ENCODE measurements at regions not wholly inside any gene's neighbourhood (a gene's known extent, or its start where the extent isn't known, plus 50 kb on each side); places are given as distances from the start of the nearest gene placed in this dataset.

- Histone ChIP-seq H3K9ac (ENCODE audit: extremely low read depth, insufficient read length, low read length) (no peak overlapping the region), H4K91ac (ENCODE audit: insufficient read length, low read depth, low read length) (no peak overlapping the region), H3K4me2 (ENCODE audit: insufficient read depth, insufficient read length, low read length) (no peak overlapping the region), H3K4ac (ENCODE audit: low read depth, low read length) (no peak overlapping the region), H3T11ph (ENCODE audit: low read length) (no peak overlapping the region), H2BK5ac (ENCODE audit: insufficient read length, low read length) (no peak overlapping the region), H2AFZ (ENCODE audit: low read length) (no peak overlapping the region), H2BK12ac (ENCODE audit: insufficient read length, low read depth, low read length) (no peak overlapping the region), H3K14ac (ENCODE audit: insufficient read depth, low read length) (no peak overlapping the region), H3K23me2 (ENCODE audit: insufficient read length, low read depth, low read length, poor library complexity, severe bottlenecking) (no peaks in the 10 kb centered on the region), H4K20me1 (ENCODE audit: control insufficient read depth, insufficient read depth, insufficient read length) (no peaks in the 10 kb centered on the region), H3K23ac (ENCODE audit: insufficient read length, low read depth, low read length) (no peak overlapping the region), H3K18ac (ENCODE audit: insufficient read length, low read depth, low read length) (no peak overlapping the region), H4K8ac (replicated peaks; ENCODE audit: insufficient read length, low read depth, low read length) (no peak overlapping the region), H3K9me3 (ENCODE audit: control insufficient read depth, low read depth, low read length) (no peaks in the 10 kb centered on the region), H3K79me1 (ENCODE audit: insufficient read depth, low read depth, low read length, poor library complexity, severe bottlenecking) (no peaks in the 10 kb centered on the region), H2AK5ac (ENCODE audit: insufficient read length, low read length) (no peak overlapping the region), H3K27ac (ENCODE audit: insufficient read length, low read depth, low read length) (no peak overlapping the region), H3K27me3 (ENCODE audit: insufficient read depth, low read length) (no peaks in the 10 kb centered on the region), H2BK20ac (ENCODE audit: low read depth, low read length, poor library complexity, severe bottlenecking) (no peak overlapping the region), H3K79me2 (ENCODE audit: insufficient read depth, low read length) (no peaks in the 10 kb centered on the region), H2BK120ac (ENCODE audit: low read depth, low read length, poor library complexity, severe bottlenecking) (no peak overlapping the region), H3K56ac (ENCODE audit: insufficient read length, low read depth, low read length) (no peak overlapping the region), H2BK15ac (ENCODE audit: low read depth, low read length) (no peak overlapping the region), H3K4me1 (ENCODE audit: insufficient read depth, low read length) (no peaks in the 10 kb centered on the region), H4K5ac (ENCODE audit: insufficient read length, low read depth, low read length) (no peak overlapping the region)
- Mint-ChIP-seq H3K27me3 (ENCODE audit: low read depth) (no peaks in the 10 kb centered on the region), H3K36me3 (ENCODE audit: insufficient read depth in 1 of 3, low read depth in 3 of 3) (peaks cover 4 to 13% (median 4%) of the 10 kb centered on the region in 3 experiments; a peak in 6 of 7 replicates), H3K9me3 (peaks cover 6 to 8% of the 10 kb centered on the region in 2 experiments; a peak in 4 of 5 replicates), H3K27ac (no peak overlapping the region), H3K4me1 (peaks cover 0 to 2% of the 10 kb centered on the region in 2 experiments; a peak in 1 of 4 replicates), H3K4me3 (no peak overlapping the region)
- TF ChIP-seq, protein P1, sequence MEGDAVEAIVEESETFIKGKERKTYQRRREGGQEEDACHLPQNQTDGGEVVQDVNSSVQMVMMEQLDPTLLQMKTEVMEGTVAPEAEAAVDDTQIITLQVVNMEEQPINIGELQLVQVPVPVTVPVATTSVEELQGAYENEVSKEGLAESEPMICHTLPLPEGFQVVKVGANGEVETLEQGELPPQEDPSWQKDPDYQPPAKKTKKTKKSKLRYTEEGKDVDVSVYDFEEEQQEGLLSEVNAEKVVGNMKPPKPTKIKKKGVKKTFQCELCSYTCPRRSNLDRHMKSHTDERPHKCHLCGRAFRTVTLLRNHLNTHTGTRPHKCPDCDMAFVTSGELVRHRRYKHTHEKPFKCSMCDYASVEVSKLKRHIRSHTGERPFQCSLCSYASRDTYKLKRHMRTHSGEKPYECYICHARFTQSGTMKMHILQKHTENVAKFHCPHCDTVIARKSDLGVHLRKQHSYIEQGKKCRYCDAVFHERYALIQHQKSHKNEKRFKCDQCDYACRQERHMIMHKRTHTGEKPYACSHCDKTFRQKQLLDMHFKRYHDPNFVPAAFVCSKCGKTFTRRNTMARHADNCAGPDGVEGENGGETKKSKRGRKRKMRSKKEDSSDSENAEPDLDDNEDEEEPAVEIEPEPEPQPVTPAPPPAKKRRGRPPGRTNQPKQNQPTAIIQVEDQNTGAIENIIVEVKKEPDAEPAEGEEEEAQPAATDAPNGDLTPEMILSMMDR (conservative IDR thresholded peaks at IDR 0.05): no peak
- no CpG with 5 or more reads among the region's 3 CpGs for WGBS (ENCODE audit: extremely low coverage, insufficient read length, low lambda C conversion rate)
- no peak for DNase-seq
Measured at GRCh38 chr2:150544731-150545130, 57.3 kb upstream of the RND3 start.

Data from H9 (cell line).